HL-60 (cell line): ENCODE measurements at regions not wholly inside any gene's neighbourhood (a gene's known extent, or its start where the extent isn't known, plus 50 kb on each side); places are given as distances from the start of the nearest gene placed in this dataset.
"Not testable (repeated sequence)": the region's sequence is repeated elsewhere in the genome, so short reads cannot be mapped to it uniquely, and the experiment has no call there.

ENCODE experiments used
- DNase-seq, 2 experiments: peaks; one replicate each; pipeline ENCODE4 v3.0.0-alpha.2; 2010 to 2020; ENCODE audit warnings: low read depth in 1 of 2, low spot score in 1 of 2
- H3K27ac ChIP-seq: fragments of 250-450 bp; sonication (Bioruptor Pico); replicated peaks from 2 replicates; pipeline ENCODE4 v1.5.1; 2020; ENCODE audit warnings: mild to moderate bottlenecking, moderate library complexity
- H3K27me3 ChIP-seq: fragments of 250-450 bp; sonication (Bioruptor Pico); 2 replicates; pipeline ENCODE4 v1.5.1; 2021; ENCODE audit warnings: mild to moderate bottlenecking, moderate library complexity; ENCODE audit not compliant: insufficient read depth, poor library complexity, severe bottlenecking
- H3K4me3 ChIP-seq: replicated peaks from 2 replicates; pipeline ENCODE4 v1.5.1; 2011; ENCODE audit warnings: mild to moderate bottlenecking, control low read depth, low read length; ENCODE audit not compliant: insufficient read depth
- GABPA ChIP-seq: IDR thresholded peaks from 2 replicates; pipeline ENCODE4 v1.6.1; 2012; ENCODE audit warnings: low read depth
- POLR2AphosphoS5 ChIP-seq: IDR thresholded peaks from 2 replicates; pipeline ENCODE4 v1.6.1; 2012; ENCODE audit warnings: low read depth
- REST ChIP-seq: IDR thresholded peaks from 2 replicates; pipeline ENCODE4 v1.6.1; 2012; ENCODE audit warnings: low read depth; ENCODE audit not compliant: insufficient replicate concordance
- SPI1 ChIP-seq: IDR thresholded peaks from 2 replicates; pipeline ENCODE4 v1.6.1; 2012; ENCODE audit warnings: low read depth, mild to moderate bottlenecking, borderline replicate concordance
- TF ChIP-seq, protein P1 (sequence below): IDR thresholded peaks from one replicate; pipeline ENCODE4 v1.5.1; 2011; ENCODE audit warnings: low read length, control low read depth, inconsistent platforms; ENCODE audit not compliant: insufficient read depth

GRCh38 chr16:34050787-34051320 lies 591.4 kb downstream of the TP53TG3F start:
- TF ChIP-seq, protein P1, sequence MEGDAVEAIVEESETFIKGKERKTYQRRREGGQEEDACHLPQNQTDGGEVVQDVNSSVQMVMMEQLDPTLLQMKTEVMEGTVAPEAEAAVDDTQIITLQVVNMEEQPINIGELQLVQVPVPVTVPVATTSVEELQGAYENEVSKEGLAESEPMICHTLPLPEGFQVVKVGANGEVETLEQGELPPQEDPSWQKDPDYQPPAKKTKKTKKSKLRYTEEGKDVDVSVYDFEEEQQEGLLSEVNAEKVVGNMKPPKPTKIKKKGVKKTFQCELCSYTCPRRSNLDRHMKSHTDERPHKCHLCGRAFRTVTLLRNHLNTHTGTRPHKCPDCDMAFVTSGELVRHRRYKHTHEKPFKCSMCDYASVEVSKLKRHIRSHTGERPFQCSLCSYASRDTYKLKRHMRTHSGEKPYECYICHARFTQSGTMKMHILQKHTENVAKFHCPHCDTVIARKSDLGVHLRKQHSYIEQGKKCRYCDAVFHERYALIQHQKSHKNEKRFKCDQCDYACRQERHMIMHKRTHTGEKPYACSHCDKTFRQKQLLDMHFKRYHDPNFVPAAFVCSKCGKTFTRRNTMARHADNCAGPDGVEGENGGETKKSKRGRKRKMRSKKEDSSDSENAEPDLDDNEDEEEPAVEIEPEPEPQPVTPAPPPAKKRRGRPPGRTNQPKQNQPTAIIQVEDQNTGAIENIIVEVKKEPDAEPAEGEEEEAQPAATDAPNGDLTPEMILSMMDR: no peak
- TF ChIP-seq GABPA (no peak), REST (no peak), POLR2AphosphoS5 (no peak), SPI1 (no peak)
- no peak overlapping the region for H3K4me3 ChIP-seq
- no peaks in the 10 kb centered on the region for H3K27me3 ChIP-seq
- no peak for DNase-seq
- H3K27ac ChIP-seq: no peak overlapping the region

GRCh38 chr16:34054137-34054536 lies 594.7 kb downstream of the TP53TG3F start:
- no peak overlapping the region for H3K4me3 ChIP-seq
- TF ChIP-seq POLR2AphosphoS5 (no peak), SPI1 (no peak), GABPA (no peak), REST (no peak)
- TF ChIP-seq, protein P1: no peak

DNA sequence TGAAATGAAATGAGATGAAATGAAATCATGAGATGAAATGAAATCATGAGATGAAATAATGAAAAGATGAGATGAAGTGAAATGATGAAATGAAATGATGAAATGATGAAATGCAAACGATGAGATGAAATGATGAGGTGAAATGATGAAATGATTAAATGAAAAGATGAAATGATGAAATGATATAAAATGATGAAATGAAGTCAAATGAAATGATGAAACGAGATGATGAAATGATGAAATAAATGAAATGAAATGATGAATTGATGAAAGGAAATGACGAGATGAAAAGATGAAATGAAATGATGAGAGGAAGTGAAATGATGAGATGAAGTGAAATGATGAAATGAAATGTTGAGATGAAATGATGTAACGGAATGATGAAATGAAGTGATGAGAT lies 595.6 kb downstream of the TP53TG3F start:
- TF ChIP-seq REST: no peak
- no peak for TF ChIP-seq POLR2AphosphoS5
- TF ChIP-seq, protein P1: no peak
- TF ChIP-seq GABPA: no peak
- TF ChIP-seq SPI1: no peak
- DNase-seq: no peak
- H3K27ac ChIP-seq: no peak overlapping the region
- H3K4me3 ChIP-seq: no peak overlapping the region
- no peaks in the 10 kb centered on the region for H3K27me3 ChIP-seq

More at GRCh38 chr16:34054137-34054536, 594.7 kb downstream of the TP53TG3F start:
- no peaks in the 10 kb centered on the region for H3K27me3 ChIP-seq
- no peak overlapping the region for H3K27ac ChIP-seq
- DNase-seq: no peak

GRCh38 chr16:34062620-34063253 lies 603.3 kb downstream of the TP53TG3F start:
- H3K27me3 ChIP-seq: not testable (repeated sequence)

GRCh38 chr16:34063498-34064157 lies 604.2 kb downstream of the TP53TG3F start:
- not testable (repeated sequence) for H3K4me3 ChIP-seq, DNase-seq, H3K27ac ChIP-seq, H3K27me3 ChIP-seq

More at GRCh38 chr16:34062620-34063253, 603.3 kb downstream of the TP53TG3F start:
- not testable (repeated sequence) for H3K27ac ChIP-seq, H3K4me3 ChIP-seq, DNase-seq
